HCT116 (cell line): ENCODE measurements at regions not wholly inside any gene's neighbourhood (a gene's known extent, or its start where the extent isn't known, plus 50 kb on each side); places are given as distances from the start of the nearest gene placed in this dataset.

Source experiments
- ATAC-seq: fragments of 200-7000 bp; cut with Tn5 transposase; 2 replicates; pipeline ENCODE4 v1.9.1; 2020; ENCODE audit warnings: mild to moderate bottlenecking, moderate library complexity
- BruUV-seq: library from RNA; stranded (reverse); fragments of 400-500 nt; replicated peaks from 2 replicates; lab custom pipeline; 2021; lab: Mats Ljungman, UMichigan
- CTCF ChIA-PET: fragments of 300-600 bp; sonication (Branson Sonifier 250); formaldehyde crosslinking; loops from one replicate; lab custom pipeline; 2021; ENCODE audit warnings: antibody characterized with exemption; lab: Charles Lee
- POLR2A ChIA-PET: fragments of 300-600, 350-600 bp; sonication (Branson Sonifier 250); formaldehyde crosslinking; loops from one replicate; lab custom pipeline; 2021; ENCODE audit warnings: antibody characterized with exemption; lab: Charles Lee
- RAD21 ChIA-PET, 2 experiments: fragments of 300-600 bp; sonication (Branson Sonifier 250); formaldehyde crosslinking; loops; one replicate each; lab custom pipeline; 2023; ENCODE audit warnings: low total read pairs in 2 of 2; ENCODE audit not compliant: uncharacterized antibody in 2 of 2, unreplicated experiment in 2 of 2, low non-redundant PET in 1 of 2; lab: Charles Lee
- DNase-seq: peaks from one replicate; pipeline ENCODE4 v3.0.0-alpha.2; 2010; ENCODE audit warnings: low read depth, low spot score
- H2AFZ ChIP-seq: fragments of 200-600 bp; shearing (Covaris generic), sonication (generic); 2 replicates; pipeline ENCODE4 v1.6.1; 2017; ENCODE audit warnings: low read depth, mixed run types, mixed read lengths, antibody characterized with exemption, low read length; ENCODE audit not compliant: poor library complexity, severe bottlenecking
- H3K27ac ChIP-seq: 2 replicates; pipeline ENCODE4 v1.5.1; 2012; ENCODE audit warnings: low read depth, low read length
- H3K27me3 ChIP-seq: fragments of 200-600 bp; sonication (generic); 2 replicates; pipeline ENCODE4 v1.6.1; 2016; ENCODE audit warnings: mixed run types, low read length, mixed read lengths; ENCODE audit not compliant: insufficient read depth
- H3K36me3 ChIP-seq, 2 experiments: fragments of 200-500 bp in 1 of 2; fragments of 200-600 bp in 1 of 2; sonication (Bioruptor generic) in 1 of 2; sonication (generic) in 1 of 2; 2 replicates each; pipeline versions ENCODE4 v1.5.1 to v1.6.1; 2014 to 2016; ENCODE audit warnings: low read length in 2 of 2, inconsistent platforms in 1 of 2, mixed read lengths in 1 of 2, mixed run types in 1 of 2; ENCODE audit not compliant: insufficient read depth in 2 of 2, control insufficient read depth in 1 of 2
- H3K4me1 ChIP-seq, 2 experiments: fragments of 200-600 bp in 1 of 2; sonication (generic) in 1 of 2; 2 replicates each; pipeline versions ENCODE4 v1.5.1 to v1.6.1; 2012 to 2017; ENCODE audit warnings: low read length in 2 of 2, inconsistent platforms in 1 of 2, mild to moderate bottlenecking in 1 of 2, mixed read lengths in 1 of 2, mixed run types in 1 of 2, moderate library complexity in 1 of 2; ENCODE audit not compliant: insufficient read depth in 2 of 2, control insufficient read depth in 1 of 2
- H3K4me2 ChIP-seq: fragments of 200-600 bp; sonication (generic); 2 replicates; pipeline ENCODE4 v1.6.1; 2017; ENCODE audit warnings: mixed run types, low read length, mixed read lengths
- H3K4me3 ChIP-seq, 2 experiments: fragments of 200-600 bp in 1 of 2; sonication (generic) in 1 of 2; replicated peaks in 1 of 2; 2 replicates each; pipeline ENCODE4 v1.5.1; 2011 to 2016; ENCODE audit warnings: low read length in 2 of 2, control low read depth in 1 of 2, low read depth in 1 of 2, mild to moderate bottlenecking in 1 of 2, mixed read lengths in 1 of 2, mixed run types in 1 of 2
- H3K79me2 ChIP-seq: fragments of 200-600 bp; sonication (generic); 2 replicates; pipeline ENCODE4 v1.6.1; 2017; ENCODE audit warnings: mild to moderate bottlenecking, mixed run types, low read length, moderate library complexity, mixed read lengths; ENCODE audit not compliant: insufficient read depth
- H3K9ac ChIP-seq: fragments of 200-600 bp; sonication (generic); 2 replicates; pipeline ENCODE4 v1.6.1; 2016; ENCODE audit warnings: low read length, mixed read lengths
- H3K9me2 ChIP-seq: fragments of 200-600 bp; sonication (generic), shearing (Covaris generic); 2 replicates; pipeline ENCODE4 v1.6.1; 2017; ENCODE audit warnings: mixed run types, mild to moderate bottlenecking, moderate library complexity; ENCODE audit not compliant: insufficient read depth
- H3K9me3 ChIP-seq, 2 experiments: fragments of 200-500 bp in 1 of 2; fragments of 200-600 bp in 1 of 2; sonication (Bioruptor generic) in 1 of 2; sonication (generic) in 1 of 2; 2 replicates each; pipeline ENCODE4 v1.6.1; 2014 to 2017; ENCODE audit warnings: low read length in 2 of 2, mixed read lengths in 2 of 2, inconsistent platforms in 1 of 2, low read depth in 1 of 2, mild to moderate bottlenecking in 1 of 2, mixed run types in 1 of 2, moderate library complexity in 1 of 2; ENCODE audit not compliant: control insufficient read depth in 1 of 2, insufficient read depth in 1 of 2
- H4K20me1 ChIP-seq: fragments of 200-600 bp; sonication (generic), shearing (Covaris generic); 2 replicates; pipeline ENCODE4 v1.6.1; 2017; ENCODE audit warnings: mixed run types, mild to moderate bottlenecking, moderate library complexity; ENCODE audit not compliant: insufficient read depth
- EZH2 ChIP-seq: fragments of 200-600 bp; sonication (generic); IDR thresholded peaks from 2 replicates; pipeline ENCODE4 v1.6.1; 2017; ENCODE audit warnings: antibody characterized with exemption, mixed run types
- FOSL1 ChIP-seq: IDR thresholded peaks from 2 replicates; pipeline ENCODE4 v1.6.1; 2012; ENCODE audit warnings: low read depth
- JUND ChIP-seq: IDR thresholded peaks from 2 replicates; pipeline ENCODE4 v1.6.1; 2012
- POLR2A ChIP-seq: IDR thresholded peaks from 2 replicates; pipeline ENCODE4 v1.7.0; 2011; ENCODE audit warnings: borderline replicate concordance; ENCODE audit not compliant: insufficient read depth, insufficient read length; ENCODE audit errors: extremely low read depth
- POLR2AphosphoS5 ChIP-seq: IDR thresholded peaks from 2 replicates; pipeline ENCODE4 v1.6.1; 2011; ENCODE audit warnings: mild to moderate bottlenecking, low read depth, low read length, moderate library complexity
- SP1 ChIP-seq: IDR thresholded peaks from 2 replicates; pipeline ENCODE4 v1.6.1; 2012; ENCODE audit warnings: low read depth
- SRF ChIP-seq: IDR thresholded peaks from 2 replicates; pipeline ENCODE4 v1.6.1; 2012; ENCODE audit warnings: low read depth
- YY1 ChIP-seq: IDR thresholded peaks from 2 replicates; pipeline ENCODE4 v1.6.1; 2011; ENCODE audit warnings: low read length, low read depth, moderate library complexity, mild to moderate bottlenecking; ENCODE audit not compliant: insufficient replicate concordance; ENCODE audit errors: extremely low read depth
- intact Hi-C: fragments of 100-400 bp; cut with micrococcal nuclease; formaldehyde crosslinking; loops from 2 replicates; pipeline ENCODE4 v1.10.0; 2022
- TF ChIP-seq, protein P1 (sequence below), 3 experiments: fragments of 200-600 bp in 1 of 3; sonication (generic) in 1 of 3; IDR thresholded peaks in 2 of 3; conservative IDR thresholded peaks in 1 of 3; 2 replicates each; pipeline ENCODE4 v1.5.1; 2012 to 2017; ENCODE audit warnings: low read depth in 2 of 3, low read length in 2 of 3, antibody characterized with exemption in 1 of 3, borderline replicate concordance in 1 of 3, control low read depth in 1 of 3, mild to moderate bottlenecking in 1 of 3, mixed read lengths in 1 of 3, mixed run types in 1 of 3, moderate library complexity in 1 of 3; ENCODE audit not compliant: insufficient read depth in 1 of 3

DNA sequence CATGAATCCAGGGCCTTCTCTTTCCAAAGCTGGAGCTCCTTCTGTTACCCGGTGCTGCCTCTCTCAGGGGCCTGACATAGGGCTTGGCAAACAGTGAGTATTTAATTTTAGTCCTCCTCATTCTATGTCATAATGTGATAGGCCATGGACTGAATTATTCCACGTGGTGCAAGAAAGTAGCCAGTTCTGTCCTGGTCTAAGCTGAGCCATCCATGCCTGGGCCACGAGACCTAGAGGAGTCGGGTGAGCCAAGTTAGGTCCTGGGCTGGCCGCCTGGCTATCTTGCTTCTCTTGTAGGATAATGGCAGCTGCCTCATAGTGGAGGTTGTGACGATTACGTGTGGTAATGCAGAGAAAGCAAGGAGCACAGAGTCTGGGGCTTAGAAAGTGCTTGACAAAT lies 170.6 kb downstream of the FAM43A start:
- Histone ChIP-seq H3K4me2 (no peak overlapping the region), H3K9me2 (no peaks in the 10 kb centered on the region), H3K27me3 (no peaks in the 10 kb centered on the region), H4K20me1 (no peaks in the 10 kb centered on the region), H2AFZ (no peak overlapping the region), H3K27ac (no peak overlapping the region), H3K9ac (no peak overlapping the region), H3K4me3 (no peak overlapping the region), H3K36me3 (no peaks in the 10 kb centered on the region), H3K9me3 (no peaks in the 10 kb centered on the region), H3K79me2 (no peaks in the 10 kb centered on the region), H3K4me1 (peaks cover 3 to 6% of the 10 kb centered on the region in 2 experiments; a peak in 2 of 4 replicates)
- TF ChIP-seq, protein P1, sequence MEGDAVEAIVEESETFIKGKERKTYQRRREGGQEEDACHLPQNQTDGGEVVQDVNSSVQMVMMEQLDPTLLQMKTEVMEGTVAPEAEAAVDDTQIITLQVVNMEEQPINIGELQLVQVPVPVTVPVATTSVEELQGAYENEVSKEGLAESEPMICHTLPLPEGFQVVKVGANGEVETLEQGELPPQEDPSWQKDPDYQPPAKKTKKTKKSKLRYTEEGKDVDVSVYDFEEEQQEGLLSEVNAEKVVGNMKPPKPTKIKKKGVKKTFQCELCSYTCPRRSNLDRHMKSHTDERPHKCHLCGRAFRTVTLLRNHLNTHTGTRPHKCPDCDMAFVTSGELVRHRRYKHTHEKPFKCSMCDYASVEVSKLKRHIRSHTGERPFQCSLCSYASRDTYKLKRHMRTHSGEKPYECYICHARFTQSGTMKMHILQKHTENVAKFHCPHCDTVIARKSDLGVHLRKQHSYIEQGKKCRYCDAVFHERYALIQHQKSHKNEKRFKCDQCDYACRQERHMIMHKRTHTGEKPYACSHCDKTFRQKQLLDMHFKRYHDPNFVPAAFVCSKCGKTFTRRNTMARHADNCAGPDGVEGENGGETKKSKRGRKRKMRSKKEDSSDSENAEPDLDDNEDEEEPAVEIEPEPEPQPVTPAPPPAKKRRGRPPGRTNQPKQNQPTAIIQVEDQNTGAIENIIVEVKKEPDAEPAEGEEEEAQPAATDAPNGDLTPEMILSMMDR (IDR thresholded peaks at IDR 0.05 in 2 of 3, conservative IDR thresholded peaks at IDR 0.05 in 1 of 3; ENCODE audit: borderline replicate concordance in 1 of 3, insufficient read depth in 1 of 3, low read depth in 2 of 3, low read length in 2 of 3) = no peak
- TF ChIP-seq JUND (no peak), FOSL1 (no peak), POLR2AphosphoS5 (no peak), SP1 (no peak), SRF (no peak), POLR2A (no peak), EZH2 (no peak), YY1 (no peak)
- intact Hi-C loops = no loop called here
- BruUV-seq = no TSS peak
- POLR2A ChIA-PET = no interaction called here
- RAD21 ChIA-PET = no interaction called here
- CTCF ChIA-PET = no interaction called here
- no peak for DNase-seq
- ATAC-seq = no peak
